NCI-H345 (cell line): ENCODE measurements at regions not wholly inside any gene's neighbourhood (a gene's known extent, or its start where the extent isn't known, plus 50 kb on each side); places are given as distances from the start of the nearest gene placed in this dataset.

Experiments used
- DNase-seq: peaks from one replicate; lab custom pipeline; 2025; lab: John Stamatoyannopoulos, UW

- DNase-seq: no peak
Measured at GRCh38 chr4:111713276-111713675, 432.0 kb upstream of the FAM241A start.

- DNase-seq: no peak
Measured at GRCh38 chr4:111717921-111718320, 427.3 kb upstream of the FAM241A start.

GRCh38 chr4:111718763-111719559 lies 426.3 kb upstream of the FAM241A start:
- no peak for DNase-seq

- no peak for DNase-seq
Measured at GRCh38 chr4:111720866-111721265, 424.4 kb upstream of the FAM241A start.

DNA sequence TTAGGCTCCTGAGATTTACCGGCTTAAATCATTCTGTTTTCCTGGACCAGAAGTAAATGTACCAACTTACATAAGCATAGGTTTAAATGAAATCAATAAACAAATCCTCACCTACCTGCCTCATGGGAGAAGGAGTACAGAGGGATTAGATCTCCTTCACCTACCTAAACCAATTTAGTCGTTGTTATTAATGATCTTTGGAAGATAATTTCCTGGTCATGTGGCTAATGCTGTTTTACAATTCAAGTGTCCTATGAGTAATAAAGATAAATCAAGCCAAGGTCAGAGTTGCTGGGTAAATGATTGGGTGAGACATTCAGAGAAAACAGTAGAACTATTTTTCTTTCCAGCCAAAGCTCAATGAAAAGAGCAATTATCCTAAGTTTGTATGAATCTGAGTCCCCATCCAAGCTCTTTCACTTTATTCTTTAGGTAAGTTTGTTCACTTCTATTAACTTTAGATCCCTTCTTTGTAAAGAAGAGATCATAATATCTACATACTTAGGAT lies 423.0 kb upstream of the FAM241A start:
- DNase-seq: no peak

DNA sequence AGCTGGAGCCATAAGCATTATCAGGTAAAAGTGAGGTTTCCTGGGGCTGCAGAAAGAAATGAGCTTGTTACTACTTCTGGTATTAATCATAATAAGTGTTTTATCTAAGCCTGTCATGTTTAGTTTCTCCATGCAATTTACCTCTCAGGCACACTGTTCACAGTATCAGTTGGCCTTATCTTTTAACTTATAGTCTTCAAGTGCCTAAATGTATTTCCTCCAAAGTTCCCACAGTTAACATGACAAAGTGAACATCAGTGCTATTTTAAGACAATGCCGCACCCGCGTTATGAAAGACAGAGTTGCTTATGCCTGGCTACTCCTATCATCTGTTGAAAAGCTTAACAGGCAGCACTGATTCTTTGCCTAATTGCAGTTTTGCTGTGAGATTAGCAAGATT lies 408.7 kb upstream of the FAM241A start:
- DNase-seq: no peak

DNA sequence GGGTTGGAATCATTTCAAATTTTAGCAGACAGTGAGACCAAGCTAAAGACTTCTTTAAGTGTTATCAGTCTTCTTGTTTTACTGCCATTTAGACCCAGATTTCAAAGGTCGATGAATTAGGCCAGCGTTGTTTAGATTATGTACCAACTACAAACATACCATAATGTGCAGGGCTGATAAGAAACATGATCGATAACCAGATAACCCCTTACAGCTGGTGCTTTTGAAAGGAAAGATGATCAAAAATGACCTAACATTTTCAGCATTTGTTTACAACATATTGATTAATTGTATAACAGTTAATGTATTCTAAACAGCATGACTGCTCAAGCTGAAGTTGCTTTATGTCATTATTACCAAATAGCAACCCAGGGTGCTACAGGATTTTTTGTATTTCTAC lies 400.4 kb upstream of the FAM241A start:
- DNase-seq: no peak

DNA sequence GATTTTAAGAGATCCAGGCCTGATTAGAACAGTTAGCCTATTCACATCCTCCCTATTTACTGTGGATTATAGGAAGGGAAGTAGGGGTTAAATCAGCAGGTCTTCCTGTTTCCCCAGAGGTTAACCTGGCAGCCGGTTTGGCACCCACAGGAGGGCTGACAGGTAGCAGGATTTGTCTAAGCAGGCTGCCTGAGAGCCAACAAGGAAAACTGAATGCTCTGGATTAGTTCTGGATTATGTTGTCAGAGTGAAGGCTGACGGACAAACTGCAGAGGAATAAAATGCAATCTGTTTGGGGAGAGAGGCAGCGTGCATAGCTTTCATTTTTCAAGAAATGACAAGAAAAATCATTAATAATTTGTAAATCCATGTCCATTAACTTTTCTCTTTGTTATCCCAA lies 397.1 kb upstream of the FAM241A start:
- DNase-seq: no peak

- DNase-seq: no peak
Measured at GRCh38 chr4:111754003-111754402, 391.3 kb upstream of the FAM241A start.

GRCh38 chr4:111755571-111755970 lies 389.7 kb upstream of the FAM241A start:
- DNase-seq: no peak

DNA sequence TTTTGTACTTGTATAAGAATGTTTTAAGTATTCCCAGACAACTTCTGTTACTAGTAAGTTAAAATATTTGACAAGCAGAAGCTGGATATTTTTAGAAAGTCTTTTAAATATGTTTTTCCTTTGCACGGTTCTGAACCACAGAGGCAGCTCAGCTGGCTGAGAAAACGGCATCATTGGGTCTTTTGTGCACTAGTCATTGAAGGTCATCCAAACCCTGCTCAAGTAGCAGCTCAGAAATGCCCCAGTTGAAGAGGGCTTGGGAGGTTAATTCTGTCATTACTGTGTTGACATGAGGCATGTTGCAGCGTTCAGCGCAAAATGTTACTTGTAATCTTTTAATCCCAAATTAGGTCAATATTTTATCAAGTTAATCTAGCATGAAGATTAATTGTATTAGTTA lies 383.7 kb upstream of the FAM241A start:
- no peak for DNase-seq

- no peak for DNase-seq
Measured at GRCh38 chr4:111770514-111770913, 374.7 kb upstream of the FAM241A start.

DNA sequence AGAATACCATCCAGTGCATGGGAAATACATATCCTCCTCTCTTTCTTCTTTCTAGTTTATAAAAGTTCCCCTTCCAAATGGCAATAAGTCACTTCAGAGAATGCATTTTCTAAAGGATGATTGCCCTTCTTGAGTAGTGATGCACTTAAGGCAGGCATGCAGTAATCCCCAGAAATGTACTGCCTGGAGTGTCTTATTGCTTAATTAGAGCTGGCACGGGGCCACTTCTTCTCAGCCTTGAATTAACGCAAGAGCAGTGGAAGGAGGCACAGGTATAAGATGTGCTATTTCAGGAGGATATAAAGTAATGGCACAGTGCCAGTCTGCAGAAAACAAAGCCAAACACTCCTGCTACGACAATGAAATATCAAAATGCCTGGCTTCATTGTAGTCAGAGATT lies 371.4 kb upstream of the FAM241A start:
- DNase-seq: no peak

GRCh38 chr4:111775556-111776297 lies 369.5 kb upstream of the FAM241A start:
- DNase-seq: no peak

- DNase-seq: no peak
Measured at GRCh38 chr4:111776561-111776960, 368.7 kb upstream of the FAM241A start.

- no peak for DNase-seq
Measured at GRCh38 chr4:111778543-111778942, 366.7 kb upstream of the FAM241A start.

GRCh38 chr4:111780965-111781364 lies 364.3 kb upstream of the FAM241A start:
- DNase-seq: no peak

- no peak for DNase-seq
Measured at GRCh38 chr4:111781611-111782010, 363.6 kb upstream of the FAM241A start.

GRCh38 chr4:111788099-111788498 lies 357.2 kb upstream of the FAM241A start:
- no peak for DNase-seq

DNA sequence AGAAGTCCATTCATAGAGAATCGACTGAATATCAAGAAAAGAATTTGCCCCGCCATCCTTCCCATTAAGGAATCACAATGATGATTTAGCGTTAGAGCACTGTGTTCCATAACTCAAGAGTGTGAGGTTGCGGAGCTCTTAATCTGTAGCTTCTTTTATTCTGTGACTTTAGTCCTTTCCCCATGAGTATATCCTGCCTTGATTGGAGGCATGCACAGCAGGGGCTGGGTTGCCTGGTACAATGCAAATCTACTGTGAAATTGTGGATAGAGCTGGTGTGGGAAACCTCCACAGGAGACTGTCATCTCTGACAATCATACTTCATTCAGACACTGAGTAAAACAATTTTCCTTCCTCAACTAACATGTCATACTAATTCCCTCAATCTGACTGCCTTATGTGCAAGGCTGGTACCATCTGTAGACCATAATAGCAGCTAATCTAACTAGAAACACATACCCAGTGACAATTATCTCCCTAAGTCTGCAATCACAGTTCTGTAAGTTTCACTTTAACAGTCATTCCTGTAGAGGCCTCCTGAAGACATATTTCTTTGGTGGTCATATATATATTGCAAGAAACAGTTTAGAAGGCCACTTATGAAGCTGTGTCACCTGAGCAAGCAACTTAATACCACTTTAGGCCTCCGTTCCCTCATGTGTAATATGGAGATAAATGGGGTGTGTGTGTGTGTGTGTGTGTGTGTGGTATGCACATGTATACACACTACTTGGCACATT lies 355.2 kb upstream of the FAM241A start:
- no peak for DNase-seq

DNA sequence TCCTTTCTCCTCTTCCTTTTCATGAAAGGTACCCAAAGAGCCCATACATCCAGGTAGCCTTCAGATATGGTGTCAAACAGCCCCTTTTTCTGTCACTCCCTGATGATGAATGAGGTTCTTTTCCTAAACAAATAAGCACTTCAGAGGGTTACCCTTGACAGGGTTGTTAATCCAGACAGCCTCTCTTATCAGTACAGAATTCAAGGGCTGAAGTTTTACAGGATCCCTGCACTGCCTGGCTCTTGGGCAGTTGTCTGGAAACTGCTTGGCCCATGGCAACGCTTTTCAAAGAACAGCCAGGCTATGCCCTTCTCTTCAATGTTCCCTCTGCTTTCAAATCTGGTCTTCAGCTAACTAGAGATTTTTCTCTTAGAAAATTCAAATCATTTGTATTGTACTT lies 352.6 kb upstream of the FAM241A start:
- no peak for DNase-seq

GRCh38 chr4:111793433-111794091 lies 351.7 kb upstream of the FAM241A start:
- no peak for DNase-seq
